ENCODE measurements at regions not wholly inside any gene's neighbourhood (a gene's known extent, or its start where the extent isn't known, plus 50 kb on each side); places are given as distances from the start of the nearest gene placed in this dataset.

DNA sequence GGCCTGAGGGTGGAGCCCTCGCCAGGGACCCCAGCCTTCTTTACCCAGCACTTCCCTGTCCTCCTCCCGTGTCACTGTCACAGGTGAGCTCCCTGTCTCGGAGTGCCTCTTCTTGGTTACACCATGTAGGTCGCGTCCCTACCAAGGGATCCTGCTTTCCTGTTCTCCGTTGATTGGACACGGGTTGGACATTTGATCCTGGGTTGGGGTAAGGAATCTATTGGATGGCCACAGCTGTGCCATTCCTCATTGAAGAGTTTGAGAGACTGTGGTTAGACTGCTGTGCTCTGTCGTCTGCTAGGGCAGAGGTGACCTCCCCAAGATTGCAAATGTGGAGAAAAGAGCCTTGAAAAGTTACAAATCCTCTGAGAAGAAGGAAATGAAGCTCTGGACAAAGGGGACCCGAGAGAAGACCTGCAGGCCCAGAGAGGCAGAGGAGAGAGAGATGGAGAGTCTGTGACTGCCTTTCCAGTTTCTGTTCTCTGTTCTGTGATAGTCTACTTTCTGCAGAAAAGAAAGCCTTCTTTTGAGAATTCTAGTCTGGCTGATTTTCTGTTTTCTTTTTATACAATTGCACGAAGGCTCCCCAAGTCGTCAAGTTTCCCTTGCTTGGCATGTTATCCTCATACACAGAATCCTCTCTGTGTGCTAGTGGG lies 325.7 kb upstream of the RGMA start:
- TF ChIP-seq POLR2AphosphoS5 (IDR thresholded peaks at IDR 0.05), result no peak
- TF ChIP-seq, protein P1, sequence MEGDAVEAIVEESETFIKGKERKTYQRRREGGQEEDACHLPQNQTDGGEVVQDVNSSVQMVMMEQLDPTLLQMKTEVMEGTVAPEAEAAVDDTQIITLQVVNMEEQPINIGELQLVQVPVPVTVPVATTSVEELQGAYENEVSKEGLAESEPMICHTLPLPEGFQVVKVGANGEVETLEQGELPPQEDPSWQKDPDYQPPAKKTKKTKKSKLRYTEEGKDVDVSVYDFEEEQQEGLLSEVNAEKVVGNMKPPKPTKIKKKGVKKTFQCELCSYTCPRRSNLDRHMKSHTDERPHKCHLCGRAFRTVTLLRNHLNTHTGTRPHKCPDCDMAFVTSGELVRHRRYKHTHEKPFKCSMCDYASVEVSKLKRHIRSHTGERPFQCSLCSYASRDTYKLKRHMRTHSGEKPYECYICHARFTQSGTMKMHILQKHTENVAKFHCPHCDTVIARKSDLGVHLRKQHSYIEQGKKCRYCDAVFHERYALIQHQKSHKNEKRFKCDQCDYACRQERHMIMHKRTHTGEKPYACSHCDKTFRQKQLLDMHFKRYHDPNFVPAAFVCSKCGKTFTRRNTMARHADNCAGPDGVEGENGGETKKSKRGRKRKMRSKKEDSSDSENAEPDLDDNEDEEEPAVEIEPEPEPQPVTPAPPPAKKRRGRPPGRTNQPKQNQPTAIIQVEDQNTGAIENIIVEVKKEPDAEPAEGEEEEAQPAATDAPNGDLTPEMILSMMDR (IDR thresholded peaks at IDR 0.05), result no peak
